ENCODE measurements at regions not wholly inside any gene's neighbourhood (a gene's known extent, or its start where the extent isn't known, plus 50 kb on each side); places are given as distances from the start of the nearest gene placed in this dataset.

GRCh38 chr6:119647309-119647708, 297.7 kb upstream of the MAN1A1 start:
- H3K27me3 Mint-ChIP-seq (ENCODE audit: low read depth in 3 of 3): no peaks in the 10 kb centered on the region
- no CpG with 5 or more reads among the region's 2 CpGs for WGBS (ENCODE audit: insufficient coverage)
- H3K4me3 ChIP-seq (replicated peaks in 1 of 3; ENCODE audit: low read depth in 2 of 3, low read length in 3 of 3): no peak overlapping the region

GRCh38 chr6:119643876-119644275, 294.3 kb upstream of the MAN1A1 start:
- peak overlapping the region in 1 of 7 donors; percentile 27 for H3K27ac Mint-ChIP-seq
- peaks cover 7% of the 10 kb centered on the region in 2 donors for H3K4me1 ChIP-seq (ENCODE audit: control insufficient read depth in 1 of 2, insufficient read depth in 2 of 2, low read length in 2 of 2)
- H3K4me2 ChIP-seq (replicated peaks; ENCODE audit: extremely low read depth, low read length, poor library complexity, severe bottlenecking): no peak overlapping the region
- no peaks in the 10 kb centered on the region for H3K36me3 ChIP-seq (replicated peaks in 1 of 2; ENCODE audit: control insufficient read depth in 1 of 2, insufficient read depth in 2 of 2, low read length in 2 of 2)
- H3K4me3 ChIP-seq (replicated peaks in 1 of 3; ENCODE audit: low read depth in 2 of 3, low read length in 3 of 3): no peak overlapping the region
- peaks cover 0 to 1% (median 0%) of the 10 kb centered on the region in 3 donors for H3K27me3 Mint-ChIP-seq (ENCODE audit: low read depth in 3 of 3)
- H3K4me1 Mint-ChIP-seq: peaks cover 11% of the 10 kb centered on the region
- H3K36me3 Mint-ChIP-seq: no peaks in the 10 kb centered on the region
- no peak overlapping the region for H3K9ac ChIP-seq (ENCODE audit: insufficient read depth, low read length, poor library complexity, severe bottlenecking)
- H3K27ac ChIP-seq (ENCODE audit: low read depth in 1 of 2, low read length in 2 of 2): no peak overlapping the region
- no peak overlapping the region for H3K4me3 Mint-ChIP-seq
- H3K9me3 ChIP-seq (replicated peaks in 1 of 2; ENCODE audit: control insufficient read depth in 1 of 2, insufficient read depth in 1 of 2, low read length in 2 of 2): no peaks in the 10 kb centered on the region
- no peak overlapping the region for H2AFZ ChIP-seq (ENCODE audit: insufficient read depth, low read depth, low read length, poor library complexity, severe bottlenecking)
- H4K20me1 ChIP-seq (ENCODE audit: insufficient read depth, low read length): no peaks in the 10 kb centered on the region
- intact Hi-C loops (cut with micrococcal nuclease): no loop called here
- 31% methylated on average over 7 of the region's 7 CpGs for WGBS (ENCODE audit: insufficient coverage)
- DNase-seq: no peak
- no peaks in the 10 kb centered on the region for H3K9me3 Mint-ChIP-seq
- H3K27me3 ChIP-seq (ENCODE audit: control insufficient read depth in 2 of 2, insufficient read depth in 2 of 2, low read length in 2 of 2): no peaks in the 10 kb centered on the region
- no peak for TF ChIP-seq CTCF (IDR thresholded peaks at IDR 0.05)
- H3K79me2 ChIP-seq (ENCODE audit: insufficient read depth, low read length): no peaks in the 10 kb centered on the region

More at GRCh38 chr6:119647309-119647708, 297.7 kb upstream of the MAN1A1 start:
- Mint-ChIP-seq H3K4me1 (peaks cover 11% of the 10 kb centered on the region), H3K36me3 (no peaks in the 10 kb centered on the region), H3K4me3 (no peak overlapping the region), H3K9me3 (peaks cover 0 to 5% (median 0%) of the 10 kb centered on the region in 7 donors), H3K27ac (no peak overlapping the region)
- Histone ChIP-seq H3K36me3 (replicated peaks in 1 of 2; ENCODE audit: control insufficient read depth in 1 of 2, insufficient read depth in 2 of 2, low read length in 2 of 2) (no peaks in the 10 kb centered on the region), H3K4me1 (ENCODE audit: control insufficient read depth in 1 of 2, insufficient read depth in 2 of 2, low read length in 2 of 2) (peaks cover 7% of the 10 kb centered on the region in 2 donors), H3K9ac (ENCODE audit: insufficient read depth, low read length, poor library complexity, severe bottlenecking) (no peak overlapping the region), H2AFZ (ENCODE audit: insufficient read depth, low read depth, low read length, poor library complexity, severe bottlenecking) (no peak overlapping the region), H3K4me2 (replicated peaks; ENCODE audit: extremely low read depth, low read length, poor library complexity, severe bottlenecking) (no peak overlapping the region), H4K20me1 (ENCODE audit: insufficient read depth, low read length) (no peaks in the 10 kb centered on the region), H3K79me2 (ENCODE audit: insufficient read depth, low read length) (no peaks in the 10 kb centered on the region), H3K9me3 (replicated peaks in 1 of 2; ENCODE audit: control insufficient read depth in 1 of 2, insufficient read depth in 1 of 2, low read length in 2 of 2) (no peaks in the 10 kb centered on the region), H3K27ac (ENCODE audit: low read depth in 1 of 2, low read length in 2 of 2) (no peak overlapping the region), H3K27me3 (ENCODE audit: control insufficient read depth in 2 of 2, insufficient read depth in 2 of 2, low read length in 2 of 2) (no peaks in the 10 kb centered on the region)
- no peak for DNase-seq
- TF ChIP-seq CTCF (IDR thresholded peaks at IDR 0.05): no peak
- intact Hi-C loops (cut with micrococcal nuclease): no loop called here
